Activated naive CD8-positive, alpha-beta T cell treated with anti-CD3 and anti-CD28 coated beads for 36 hours (primary cell): ENCODE measurements at regions not wholly inside any gene's neighbourhood (a gene's known extent, or its start where the extent isn't known, plus 50 kb on each side); places are given as distances from the start of the nearest gene placed in this dataset.

ENCODE experiments used
- DNase-seq: peaks from one replicate; pipeline ENCODE4 v3.0.0; 2021
- H3K27ac Mint-ChIP-seq: one replicate; pipeline ENCODE4 v1.8.0; 2022; ENCODE audit warnings: mild to moderate bottlenecking, moderate library complexity, mixed read lengths
- H3K27me3 Mint-ChIP-seq: one replicate; pipeline ENCODE4 v1.8.0; 2022; ENCODE audit warnings: mild to moderate bottlenecking, mixed read lengths
- H3K36me3 Mint-ChIP-seq: one replicate; pipeline ENCODE4 v1.8.0; 2021; ENCODE audit warnings: mild to moderate bottlenecking, mixed read lengths
- H3K4me1 Mint-ChIP-seq: one replicate; pipeline ENCODE4 v1.8.0; 2021; ENCODE audit warnings: mixed read lengths
- H3K4me3 Mint-ChIP-seq: one replicate; pipeline ENCODE4 v1.8.0; 2022; ENCODE audit warnings: mild to moderate bottlenecking, moderate library complexity, mixed read lengths
- H3K9me3 Mint-ChIP-seq: one replicate; pipeline ENCODE4 v1.8.0; 2022; ENCODE audit warnings: mixed read lengths

DNA sequence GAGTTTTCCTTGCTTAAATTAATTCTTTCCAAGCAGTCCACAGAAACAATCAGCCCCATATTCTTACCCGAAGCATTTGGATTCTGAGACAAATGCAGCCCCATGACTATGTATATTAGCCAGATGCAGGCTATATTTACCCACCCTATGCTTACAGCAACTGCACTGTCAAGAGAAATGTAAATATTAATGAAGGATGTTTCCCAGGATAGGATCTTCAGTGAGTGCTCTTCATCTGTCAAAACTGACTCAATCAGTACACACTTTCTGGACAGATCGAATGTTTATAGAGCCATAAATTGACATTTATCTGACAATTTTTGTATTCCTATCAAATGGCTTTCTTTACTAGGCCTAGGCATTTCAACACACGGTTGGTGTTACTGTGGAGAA, 725.3 kb upstream of the SEMA6A start:
- Mint-ChIP-seq H3K4me3 (no peak overlapping the region), H3K27me3 (no peaks in the 10 kb centered on the region), H3K4me1 (no peaks in the 10 kb centered on the region), H3K36me3 (no peaks in the 10 kb centered on the region), H3K27ac (no peak overlapping the region), H3K9me3 (no peaks in the 10 kb centered on the region)
- no peak for DNase-seq

DNA sequence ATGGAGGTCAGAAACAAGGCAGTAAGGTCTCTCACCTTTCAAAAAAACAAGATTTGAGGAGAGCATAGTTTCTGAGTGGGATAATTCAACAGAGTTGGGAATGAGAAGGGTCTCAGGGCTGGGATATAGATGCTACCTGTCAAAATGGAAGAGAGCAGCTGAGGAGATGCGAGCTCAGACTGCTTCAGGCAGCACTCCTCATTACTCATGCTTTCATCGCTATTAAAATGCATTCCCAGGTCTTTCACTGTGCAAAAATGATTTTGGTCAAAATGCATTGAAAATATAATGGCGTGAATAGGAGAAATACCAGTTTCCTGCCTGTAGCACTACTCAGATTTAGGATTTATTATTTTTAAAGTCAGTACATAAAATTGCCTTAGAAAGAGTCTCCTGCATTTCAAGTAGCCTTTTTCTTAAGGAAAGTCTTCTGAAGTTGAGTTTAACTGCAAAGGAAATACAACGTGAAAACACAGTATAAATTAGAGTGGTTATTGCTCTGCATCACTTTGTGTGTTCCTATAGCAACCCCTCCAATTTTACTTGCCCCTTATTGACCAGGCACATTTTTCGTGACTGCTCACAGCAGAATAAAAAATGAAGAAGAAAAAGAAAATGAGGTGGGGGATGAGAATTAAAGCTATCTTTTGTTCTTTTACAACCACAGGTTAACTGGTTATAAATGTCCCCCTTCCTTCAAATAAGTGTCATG, 724.8 kb upstream of the SEMA6A start:
- no peak overlapping the region for H3K4me3 Mint-ChIP-seq
- H3K27me3 Mint-ChIP-seq, result no peaks in the 10 kb centered on the region
- H3K36me3 Mint-ChIP-seq, result no peaks in the 10 kb centered on the region
- no peak for DNase-seq
- peaks cover under 1% of the 10 kb centered on the region for H3K9me3 Mint-ChIP-seq
- no peak overlapping the region for H3K27ac Mint-ChIP-seq
- no peaks in the 10 kb centered on the region for H3K4me1 Mint-ChIP-seq

DNA sequence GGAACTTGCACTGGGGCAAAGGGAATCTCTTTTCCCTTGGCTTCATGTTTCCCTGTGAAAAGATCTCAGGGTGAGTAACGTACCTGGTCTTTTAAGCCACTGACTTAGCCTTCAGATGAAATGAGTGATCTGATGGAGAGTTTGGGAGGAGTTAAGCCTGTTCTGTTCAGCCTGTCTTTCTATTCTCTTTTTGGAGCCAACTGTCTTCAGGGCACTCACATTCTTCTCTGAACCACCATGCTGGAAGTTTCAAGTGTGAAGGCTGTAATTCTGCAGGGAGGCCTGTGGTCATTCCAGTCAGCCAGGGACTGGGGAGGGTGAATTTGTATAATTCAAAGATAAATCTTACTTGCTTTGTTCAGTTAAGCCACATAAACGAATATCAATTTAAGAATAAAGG, 722.2 kb upstream of the SEMA6A start:
- Mint-ChIP-seq H3K27me3 (no peaks in the 10 kb centered on the region), H3K36me3 (no peaks in the 10 kb centered on the region), H3K9me3 (peaks cover 11% of the 10 kb centered on the region), H3K4me1 (no peaks in the 10 kb centered on the region), H3K4me3 (no peak overlapping the region), H3K27ac (no peak overlapping the region)
- no peak for DNase-seq

DNA sequence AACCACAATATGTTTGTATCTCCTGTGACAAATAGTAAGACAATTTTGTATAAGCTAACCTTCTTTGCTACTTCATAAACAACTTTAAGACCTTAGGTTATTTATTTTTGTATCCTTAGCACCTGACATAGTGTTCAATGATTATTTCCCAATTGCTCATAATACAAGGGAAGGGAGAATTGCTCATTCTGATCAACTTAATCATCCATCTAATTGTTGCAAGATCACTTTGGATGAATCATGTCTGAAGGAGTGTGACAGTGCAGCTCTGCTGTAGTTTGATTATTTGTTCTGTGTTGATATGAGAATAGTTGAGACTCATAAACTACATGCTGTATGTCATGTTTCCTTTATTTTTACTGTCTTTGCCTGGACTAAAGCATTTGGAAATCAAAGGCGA, 721.3 kb upstream of the SEMA6A start:
- Mint-ChIP-seq H3K9me3 (peaks cover 11% of the 10 kb centered on the region), H3K4me1 (no peaks in the 10 kb centered on the region), H3K27ac (no peak overlapping the region), H3K36me3 (no peaks in the 10 kb centered on the region), H3K4me3 (no peak overlapping the region), H3K27me3 (no peaks in the 10 kb centered on the region)
- DNase-seq, result no peak

DNA sequence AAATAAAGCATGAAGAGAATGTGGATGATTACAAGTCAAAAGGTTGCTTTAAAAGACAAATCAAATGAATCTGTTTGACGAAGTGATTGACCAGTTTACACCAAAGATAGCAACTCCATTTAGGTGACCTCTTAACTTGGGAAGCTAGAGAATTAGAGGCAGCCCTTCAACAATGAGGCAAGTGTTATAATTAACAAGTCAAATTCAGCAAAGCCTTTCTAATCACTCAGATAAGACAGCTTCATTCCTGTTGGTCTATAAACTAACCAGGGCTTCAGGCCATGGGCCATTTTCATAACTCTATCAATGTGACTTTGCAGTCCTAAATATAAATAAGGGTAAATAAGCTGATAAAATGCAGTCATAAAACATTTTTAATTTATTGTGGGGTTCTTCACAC, 712.2 kb upstream of the SEMA6A start:
- Mint-ChIP-seq H3K4me1 (no peaks in the 10 kb centered on the region), H3K27ac (no peak overlapping the region), H3K9me3 (peaks cover 1% of the 10 kb centered on the region), H3K36me3 (no peaks in the 10 kb centered on the region), H3K4me3 (no peak overlapping the region), H3K27me3 (no peaks in the 10 kb centered on the region)
- no peak for DNase-seq

DNA sequence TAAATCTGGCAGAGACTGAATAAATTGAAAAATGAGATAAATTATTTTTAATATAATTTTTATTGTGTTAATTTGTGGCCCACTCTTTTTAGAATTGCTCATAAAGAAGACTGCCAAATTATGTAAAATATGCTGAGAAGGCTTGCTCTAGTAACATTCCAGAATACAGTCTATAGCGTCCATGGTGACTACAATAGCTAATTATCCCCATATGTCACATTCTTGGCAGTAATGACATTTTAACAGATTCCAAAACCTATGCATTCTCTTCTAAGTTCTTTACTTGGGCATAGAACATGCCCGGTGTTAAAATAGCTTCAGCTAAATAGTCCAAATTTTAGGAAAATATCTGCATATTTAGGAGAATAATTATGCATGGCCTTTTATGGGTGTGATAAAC, 697.0 kb upstream of the SEMA6A start:
- DNase-seq, result no peak
- Mint-ChIP-seq H3K4me3 (no peak overlapping the region), H3K9me3 (peaks cover 3% of the 10 kb centered on the region), H3K27ac (no peak overlapping the region), H3K36me3 (no peaks in the 10 kb centered on the region), H3K27me3 (no peaks in the 10 kb centered on the region), H3K4me1 (no peaks in the 10 kb centered on the region)

DNA sequence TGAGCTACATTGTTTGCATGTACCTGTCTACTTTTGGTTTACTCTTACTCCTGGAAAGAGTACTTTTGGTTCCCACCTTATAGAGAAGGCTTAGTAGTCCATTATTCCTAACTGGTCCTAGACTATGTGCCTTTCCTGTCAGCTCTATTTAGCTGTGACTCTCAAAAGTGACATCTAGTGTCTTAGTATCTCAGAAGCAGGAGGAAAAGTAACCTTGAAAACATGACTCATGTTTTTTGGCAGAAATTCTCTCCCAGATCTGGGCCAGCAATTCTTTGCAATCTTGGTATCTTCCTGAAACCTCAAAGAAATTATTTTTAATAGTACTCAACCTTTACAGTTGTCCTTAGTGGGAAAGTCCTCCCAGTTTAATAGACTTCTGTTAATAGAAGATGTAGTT, 691.7 kb upstream of the SEMA6A start:
- H3K9me3 Mint-ChIP-seq, result peaks cover 11% of the 10 kb centered on the region
- H3K27ac Mint-ChIP-seq, result no peak overlapping the region
- DNase-seq, result no peak
- H3K4me1 Mint-ChIP-seq, result no peaks in the 10 kb centered on the region
- H3K36me3 Mint-ChIP-seq, result no peaks in the 10 kb centered on the region
- H3K4me3 Mint-ChIP-seq, result no peak overlapping the region
- no peaks in the 10 kb centered on the region for H3K27me3 Mint-ChIP-seq

DNA sequence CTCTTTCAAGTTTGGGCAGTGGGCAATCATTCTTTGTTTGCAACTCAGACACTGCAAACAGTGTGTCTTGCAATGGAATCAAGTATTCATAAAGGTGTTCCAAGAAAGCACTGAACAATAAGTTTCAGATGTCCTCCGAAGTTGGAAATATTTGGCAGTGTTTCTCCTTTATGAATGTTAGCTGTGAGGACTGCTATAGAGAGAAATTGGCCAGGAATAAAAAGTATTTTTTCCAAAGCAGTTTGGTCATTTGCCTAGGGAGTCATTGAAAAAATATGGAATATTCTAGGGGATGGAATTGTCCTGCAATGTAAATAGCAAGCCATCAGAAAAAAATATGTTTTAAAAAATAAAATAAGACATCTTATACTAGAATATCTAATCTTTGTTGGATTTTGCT, 688.6 kb upstream of the SEMA6A start:
- no peaks in the 10 kb centered on the region for H3K4me1 Mint-ChIP-seq
- no peak overlapping the region for H3K4me3 Mint-ChIP-seq
- no peak overlapping the region for H3K27ac Mint-ChIP-seq
- H3K27me3 Mint-ChIP-seq, result no peaks in the 10 kb centered on the region
- DNase-seq, result no peak
- H3K9me3 Mint-ChIP-seq, result peaks cover 11% of the 10 kb centered on the region
- H3K36me3 Mint-ChIP-seq, result no peaks in the 10 kb centered on the region

DNA sequence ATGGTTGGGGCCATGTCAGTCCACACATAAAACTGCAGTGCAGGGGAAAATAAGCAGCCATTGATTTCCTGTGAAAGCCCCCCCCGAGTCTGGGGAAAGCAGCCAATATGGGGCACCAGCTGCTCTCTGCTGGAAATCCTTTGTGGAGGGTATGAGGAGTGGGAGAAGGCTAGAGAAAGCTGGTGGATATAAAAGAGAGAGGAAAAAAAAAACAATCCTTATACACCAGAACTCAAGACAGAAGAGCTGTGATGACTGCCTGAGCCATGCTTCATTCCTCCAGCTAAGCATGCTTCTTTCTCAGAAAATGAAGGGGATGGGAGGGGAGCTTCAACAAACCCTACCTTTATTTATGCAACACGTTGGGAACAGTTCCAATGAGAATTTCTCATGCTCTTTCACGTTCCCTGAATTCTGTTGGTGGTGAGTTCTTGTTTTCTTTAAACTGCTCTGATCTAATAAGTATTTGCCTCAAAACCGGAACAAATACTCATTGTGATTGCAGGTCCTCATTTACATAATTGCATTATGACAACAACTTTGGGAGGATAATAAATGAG, 688.0 kb upstream of the SEMA6A start:
- Mint-ChIP-seq H3K27me3 (no peaks in the 10 kb centered on the region), H3K9me3 (peaks cover 11% of the 10 kb centered on the region), H3K4me3 (no peak overlapping the region), H3K36me3 (no peaks in the 10 kb centered on the region), H3K4me1 (no peaks in the 10 kb centered on the region), H3K27ac (no peak overlapping the region)
- DNase-seq, result no peak

DNA sequence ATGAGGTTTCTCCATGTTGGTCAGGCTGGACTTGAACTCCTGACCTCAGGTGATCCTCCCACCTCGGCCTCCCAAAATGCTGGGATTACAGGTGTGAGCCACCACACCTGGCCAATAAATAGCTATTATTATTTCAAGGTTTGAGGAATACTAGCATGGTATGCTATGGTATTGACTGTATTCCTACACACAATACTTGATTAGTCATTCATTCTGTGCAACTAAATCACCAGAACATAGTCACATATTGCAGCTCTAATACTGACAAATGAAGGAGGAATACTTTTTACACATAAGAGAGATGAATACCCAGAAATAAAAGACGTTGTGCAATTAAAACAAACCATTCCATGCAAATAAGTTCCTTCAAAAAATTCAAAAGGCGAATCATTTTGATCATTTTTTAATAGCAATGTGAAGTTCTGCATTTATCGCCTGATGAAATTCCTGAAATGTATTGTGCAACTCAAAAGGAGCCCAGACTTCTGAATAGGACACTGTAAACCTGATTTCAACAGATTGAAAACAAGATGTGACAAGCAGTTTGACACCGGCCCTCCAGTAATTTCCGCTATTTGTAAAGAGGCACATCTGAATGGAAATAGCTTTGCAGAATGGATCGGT, 687.4 kb upstream of the SEMA6A start:
- Mint-ChIP-seq H3K36me3 (no peaks in the 10 kb centered on the region), H3K27ac (no peak overlapping the region), H3K4me1 (no peaks in the 10 kb centered on the region), H3K4me3 (no peak overlapping the region), H3K9me3 (peaks cover 11% of the 10 kb centered on the region), H3K27me3 (no peaks in the 10 kb centered on the region)
- no peak for DNase-seq

DNA sequence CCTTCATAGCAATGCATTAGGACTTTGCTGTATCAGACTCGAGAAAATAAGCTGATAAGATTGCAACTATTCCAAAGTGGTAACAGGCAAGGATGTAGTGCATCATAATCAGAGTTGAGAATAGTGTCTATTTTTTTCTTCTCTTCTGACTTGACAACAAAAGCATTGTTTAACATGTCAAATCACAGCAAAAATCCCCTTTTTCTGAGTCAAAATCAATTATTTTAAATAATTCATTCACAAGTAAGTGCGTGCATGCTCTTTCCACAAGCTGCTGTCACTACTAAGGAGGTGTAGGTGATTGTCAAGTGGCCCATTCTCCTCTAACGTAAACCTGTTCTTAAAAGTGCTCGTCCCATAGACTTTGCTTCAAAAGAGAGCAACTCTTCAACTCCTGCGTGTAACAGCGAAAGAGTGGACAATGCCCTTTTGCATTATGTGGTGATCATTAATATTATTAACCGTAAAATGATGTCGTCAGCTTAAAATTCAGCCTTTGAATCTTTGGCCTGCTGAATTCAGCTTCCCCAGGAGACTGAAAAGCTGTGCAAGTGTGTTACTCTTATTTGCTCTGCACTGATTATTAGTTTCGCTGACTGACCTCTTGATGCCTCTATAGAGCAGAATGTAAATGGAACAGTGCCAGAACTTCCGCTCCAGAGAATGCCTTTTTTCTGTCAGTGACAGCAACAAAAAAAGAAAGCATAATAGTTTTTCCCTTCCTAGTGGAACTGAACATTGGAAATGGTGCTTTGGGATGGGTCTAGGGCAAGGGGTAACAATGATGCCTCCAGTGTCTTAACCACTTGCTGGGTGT, 680.8 kb upstream of the SEMA6A start:
- no peak overlapping the region for H3K4me3 Mint-ChIP-seq
- H3K27ac Mint-ChIP-seq, result no peak overlapping the region
- no peaks in the 10 kb centered on the region for H3K36me3 Mint-ChIP-seq
- H3K4me1 Mint-ChIP-seq, result no peaks in the 10 kb centered on the region
- no peaks in the 10 kb centered on the region for H3K9me3 Mint-ChIP-seq
- H3K27me3 Mint-ChIP-seq, result no peaks in the 10 kb centered on the region
- DNase-seq, result no peak

DNA sequence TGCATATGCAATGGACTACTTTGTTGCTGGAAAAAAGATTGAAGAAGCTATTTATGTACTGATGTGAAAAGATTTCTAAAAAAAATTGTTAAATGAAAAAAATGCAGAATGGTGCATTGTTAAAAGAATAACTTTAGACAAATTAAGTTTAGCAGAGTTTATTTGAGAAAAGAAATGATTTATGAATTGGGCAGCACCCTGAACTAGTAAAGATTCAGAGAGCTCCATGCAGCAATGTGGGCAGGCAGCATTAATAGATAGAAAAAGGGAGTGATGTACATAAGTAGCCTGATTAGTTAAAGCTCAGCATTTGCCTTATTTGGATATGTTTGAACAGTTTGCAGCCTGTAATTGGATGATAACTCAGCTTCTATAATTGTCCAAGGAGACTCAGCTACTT, 677.9 kb upstream of the SEMA6A start:
- H3K9me3 Mint-ChIP-seq, result no peaks in the 10 kb centered on the region

DNA sequence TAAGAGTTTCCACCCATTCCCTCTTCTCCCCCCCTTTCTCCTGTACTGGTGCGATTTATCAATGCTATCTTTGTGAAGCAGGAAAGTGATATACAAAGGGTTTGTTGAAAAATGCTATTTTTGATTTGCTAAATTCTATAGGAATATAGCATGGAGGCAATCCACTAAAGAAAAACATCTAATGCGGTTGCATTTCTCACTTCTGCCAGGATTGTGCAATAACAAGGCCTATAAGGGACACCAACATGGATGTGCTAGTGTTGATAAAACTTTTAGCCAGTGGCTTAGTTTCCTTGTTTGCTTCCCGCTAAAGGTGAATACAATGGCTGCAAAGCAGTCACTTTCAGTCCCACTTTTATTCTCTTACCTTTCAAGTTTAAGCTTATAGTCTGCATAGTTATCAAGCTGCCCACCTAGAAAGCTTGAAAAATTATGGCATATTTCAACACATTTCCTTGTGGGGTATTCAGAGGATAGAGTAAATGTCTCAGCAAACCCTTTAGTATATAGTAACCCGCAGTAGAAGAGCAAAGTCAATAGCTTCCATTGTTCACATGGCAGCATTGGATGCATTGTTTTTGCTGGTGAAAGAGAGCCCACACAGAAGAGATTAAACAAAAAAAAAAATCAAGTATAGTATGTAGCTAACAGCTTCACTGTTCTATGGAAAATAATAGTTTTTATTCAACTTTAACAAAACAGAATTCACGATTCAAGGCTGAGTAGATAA, 674.6 kb upstream of the SEMA6A start:
- no peaks in the 10 kb centered on the region for H3K4me1 Mint-ChIP-seq
- no peak overlapping the region for H3K27ac Mint-ChIP-seq
- no peak for DNase-seq
- H3K9me3 Mint-ChIP-seq, result no peaks in the 10 kb centered on the region
- H3K36me3 Mint-ChIP-seq, result no peaks in the 10 kb centered on the region
- H3K4me3 Mint-ChIP-seq, result no peak overlapping the region
- no peaks in the 10 kb centered on the region for H3K27me3 Mint-ChIP-seq

More for the DNA sequence above, 677.9 kb upstream of the SEMA6A start:
- no peaks in the 10 kb centered on the region for H3K27me3 Mint-ChIP-seq
- H3K27ac Mint-ChIP-seq, result no peak overlapping the region
- DNase-seq, result no peak
- no peaks in the 10 kb centered on the region for H3K4me1 Mint-ChIP-seq
- H3K36me3 Mint-ChIP-seq, result no peaks in the 10 kb centered on the region
- no peak overlapping the region for H3K4me3 Mint-ChIP-seq

DNA sequence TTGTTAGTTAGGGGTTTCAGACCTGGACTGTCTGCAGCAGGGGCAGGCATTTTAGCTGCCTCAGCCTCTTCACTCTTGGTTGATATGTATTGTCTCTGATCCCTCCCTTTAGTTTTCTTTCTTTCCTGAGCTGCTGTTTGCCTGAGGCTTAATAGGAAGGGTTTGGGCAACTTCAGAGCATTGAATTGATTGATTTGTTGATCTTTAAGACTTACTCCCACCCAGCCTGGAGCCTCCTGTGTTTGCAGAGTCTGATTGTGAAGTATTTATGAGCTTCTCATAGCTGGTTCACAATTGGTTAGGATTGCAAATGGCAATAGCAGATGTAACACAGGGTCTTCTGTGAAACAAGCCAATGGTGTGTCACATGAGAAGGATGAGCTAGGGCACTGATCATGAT, 671.8 kb upstream of the SEMA6A start:
- no peak for DNase-seq
- Mint-ChIP-seq H3K27ac (no peak overlapping the region), H3K4me3 (no peak overlapping the region), H3K36me3 (no peaks in the 10 kb centered on the region), H3K27me3 (no peaks in the 10 kb centered on the region), H3K9me3 (no peaks in the 10 kb centered on the region), H3K4me1 (no peaks in the 10 kb centered on the region)

DNA sequence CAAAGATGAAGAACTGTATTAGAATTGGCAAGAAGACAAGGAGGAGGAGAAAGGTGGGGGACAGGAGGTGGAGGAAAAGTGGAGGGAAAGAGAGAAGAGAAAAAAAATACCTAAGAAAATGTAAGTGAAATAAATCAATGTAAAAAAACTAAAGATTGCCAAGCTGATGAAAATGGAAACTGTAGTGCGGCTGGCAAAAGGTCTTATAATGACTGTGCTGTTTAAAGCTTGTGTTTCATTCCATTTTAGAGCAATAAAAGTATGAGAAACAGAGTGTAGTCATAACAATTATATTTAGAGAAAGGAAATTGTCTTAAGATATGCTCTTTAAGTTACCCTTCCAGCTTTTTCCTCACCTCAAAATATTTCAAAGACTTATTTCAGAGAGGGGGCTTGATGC, 670.5 kb upstream of the SEMA6A start:
- Mint-ChIP-seq H3K36me3 (no peaks in the 10 kb centered on the region), H3K4me1 (no peaks in the 10 kb centered on the region), H3K9me3 (no peaks in the 10 kb centered on the region), H3K4me3 (no peak overlapping the region), H3K27ac (no peak overlapping the region), H3K27me3 (no peaks in the 10 kb centered on the region)
- DNase-seq, result no peak
